Upper lobe of left lung (tissue), 6 donors: ENCODE measurements at regions not wholly inside any gene's neighbourhood (a gene's known extent, or its start where the extent isn't known, plus 50 kb on each side); places are given as distances from the start of the nearest gene placed in this dataset.
A peak's percentile ranks its signal among the peaks of the same experiment; 100 is the strongest.

Experiments
- ATAC-seq, 2 donors: fragments of 200-7000 bp; cut with Tn5 transposase; one replicate each; pipeline ENCODE4 v1.9.1; 2022; ENCODE audit warnings: mild to moderate bottlenecking in 2 of 2, moderate library complexity in 2 of 2; ENCODE audit not compliant: low FRiP score in 2 of 2
- DNase-seq, 2 donors: peaks; one replicate each; pipeline ENCODE4 v3.0.0-alpha.2; 2019 to 2020
- H3K27ac ChIP-seq, 4 donors: fragments of 200-600 bp; sonication (generic); one replicate each; pipeline ENCODE4 v1.5.1; 2016 to 2019
- H3K27me3 ChIP-seq, 4 donors: fragments of 200-600 bp; sonication (generic); one replicate each; pipeline ENCODE4 v1.5.1; 2017 to 2019
- H3K36me3 ChIP-seq, 4 donors: fragments of 200-600 bp; sonication (generic); one replicate each; pipeline ENCODE4 v1.5.1; 2016 to 2019
- H3K4me1 ChIP-seq, 4 donors: fragments of 200-600 bp; sonication (generic); one replicate each; pipeline ENCODE4 v1.5.1; 2018 to 2019
- H3K4me3 ChIP-seq, 4 donors: fragments of 200-600 bp; sonication (generic); one replicate each; pipeline ENCODE4 v1.5.1; 2017 to 2019; ENCODE audit warnings: mild to moderate bottlenecking in 2 of 4, moderate library complexity in 1 of 4
- H3K9me3 ChIP-seq, 4 donors: fragments of 200-600 bp; sonication (generic); one replicate each; pipeline ENCODE4 v1.5.1; 2018 to 2019
- CTCF ChIP-seq, 6 experiments: fragments of 450-650 bp in 4 of 6; fragments of 200-600 bp in 2 of 6; sonication (generic) in 2 of 6; IDR thresholded peaks; one replicate each; pipeline ENCODE4 v1.5.1; 2016 to 2019; ENCODE audit warnings: antibody characterized with exemption in 6 of 6
- EP300 ChIP-seq, 4 donors: sonication (generic); formaldehyde crosslinking; IDR thresholded peaks; one replicate each; pipeline ENCODE4 v1.5.1; 2017; ENCODE audit warnings: antibody characterized with exemption in 4 of 4, control low read depth in 2 of 4
- POLR2A ChIP-seq, 4 donors: fragments of 450-650 bp; IDR thresholded peaks; one replicate each; pipeline ENCODE4 v1.5.1; 2016 to 2017; ENCODE audit warnings: antibody characterized with exemption in 4 of 4, mild to moderate bottlenecking in 2 of 4
- POLR2AphosphoS5 ChIP-seq, 2 donors: sonication (generic); formaldehyde crosslinking; IDR thresholded peaks; one replicate each; pipeline ENCODE4 v1.5.1; 2017; ENCODE audit warnings: antibody characterized with exemption in 2 of 2
- WGBS, 2 donors: methylation state at CpG; one replicate each; pipeline ENCODE4 v1.1.5; 2017 to 2018; 5-methylcytosine and 5-hydroxymethylcytosine counted together
- donor health status: DM: no; HTN: no; CAD: no; lungs with moderate emphysema.
- donor health status: DM: no; HTN: yes; CAD: no; lungs with severe emphysema.

GRCh38 chr15:81941479-81941878 is 104.3 kb downstream of the MEX3B start:
- Histone ChIP-seq H3K4me1 (no peaks in the 10 kb centered on the region), H3K4me3 (no peak overlapping the region), H3K36me3 (no peaks in the 10 kb centered on the region), H3K27ac (no peak overlapping the region), H3K9me3 (peaks cover 5 to 12% (median 9%) of the 10 kb centered on the region in 4 donors), H3K27me3 (no peaks in the 10 kb centered on the region)
- no peak for DNase-seq
- TF ChIP-seq EP300 (IDR thresholded peaks at IDR 0.05), result no peak
- no peak for TF ChIP-seq POLR2A (IDR thresholded peaks at IDR 0.05)
- TF ChIP-seq CTCF (IDR thresholded peaks at IDR 0.05), result no peak
- no peak for TF ChIP-seq POLR2AphosphoS5 (IDR thresholded peaks at IDR 0.05)
- no peak for ATAC-seq
- WGBS, 2 donors, result 67 to 76% methylated on average over 3 to 4 of the region's 4 CpGs

GRCh38 chr15:81940467-81941451 is 105.1 kb downstream of the MEX3B start:
- Histone ChIP-seq H3K4me1 (no peaks in the 10 kb centered on the region), H3K27ac (no peak overlapping the region), H3K27me3 (no peaks in the 10 kb centered on the region), H3K4me3 (no peak overlapping the region), H3K9me3 (peaks cover 5 to 12% (median 9%) of the 10 kb centered on the region in 4 donors), H3K36me3 (no peaks in the 10 kb centered on the region)
- ATAC-seq, result no peak
- 77% methylated on average over 1 of the region's 1 CpG for WGBS, 2 donors
- DNase-seq, result no peak
- TF ChIP-seq POLR2AphosphoS5 (IDR thresholded peaks at IDR 0.05) (no peak), EP300 (IDR thresholded peaks at IDR 0.05) (no peak), POLR2A (IDR thresholded peaks at IDR 0.05) (no peak), CTCF (IDR thresholded peaks at IDR 0.05) (no peak)

- no peaks in the 10 kb centered on the region for H3K4me1 ChIP-seq
- H3K27ac ChIP-seq, result no peak overlapping the region
- TF ChIP-seq EP300 (IDR thresholded peaks at IDR 0.05), result no peak
- TF ChIP-seq CTCF (IDR thresholded peaks at IDR 0.05), result peak in 4 of 6 experiments; percentile 18 to 41 (median 31)
- H3K27me3 ChIP-seq, result no peaks in the 10 kb centered on the region
- ATAC-seq (no peak), DNase-seq (no peak)
- H3K9me3 ChIP-seq, result peaks cover 5 to 12% (median 9%) of the 10 kb centered on the region in 4 donors
- no peak overlapping the region for H3K4me3 ChIP-seq
- H3K36me3 ChIP-seq, result no peaks in the 10 kb centered on the region
- 36 to 37% methylated on average over 5 of the region's 5 CpGs for WGBS, 2 donors
These were observed 106.0 kb downstream of the MEX3B start for GRCh38 chr15:81939604-81940440.

- no peaks in the 10 kb centered on the region for H3K4me1 ChIP-seq
- no peak overlapping the region for H3K4me3 ChIP-seq
- TF ChIP-seq EP300 (IDR thresholded peaks at IDR 0.05) (no peak), CTCF (IDR thresholded peaks at IDR 0.05) (no peak), POLR2A (IDR thresholded peaks at IDR 0.05) (no peak), POLR2AphosphoS5 (IDR thresholded peaks at IDR 0.05) (no peak)
- no peak overlapping the region for H3K27ac ChIP-seq
- H3K36me3 ChIP-seq, result no peaks in the 10 kb centered on the region
- ATAC-seq (no peak), DNase-seq (no peak)
- peaks cover 5 to 12% (median 9%) of the 10 kb centered on the region in 4 donors for H3K9me3 ChIP-seq
- 58 to 71% methylated on average over 4 of the region's 4 CpGs for WGBS, 2 donors
- no peaks in the 10 kb centered on the region for H3K27me3 ChIP-seq
These were observed 108.6 kb downstream of the MEX3B start for GRCh38 chr15:81937189-81937588.
